ENCODE measurements at regions not wholly inside any gene's neighbourhood (a gene's known extent, or its start where the extent isn't known, plus 50 kb on each side); places are given as distances from the start of the nearest gene placed in this dataset.
A peak's percentile ranks its signal among the peaks of the same experiment; 100 is the strongest.

- no peak for DNase-seq
Measured at GRCh38 chr17:55580596-55581133, 69.4 kb upstream of the SMIM36 start.

- DNase-seq: peak; percentile 10 to 51
Measured at GRCh38 chr17:55577687-55578086, 66.4 kb upstream of the SMIM36 start.

- DNase-seq: peak; percentile 48 to 51
Measured at GRCh38 chr17:55576996-55577586, 65.8 kb upstream of the SMIM36 start.

- no peak for DNase-seq
Measured at GRCh38 chr17:55576237-55576995, 65.2 kb upstream of the SMIM36 start.

DNA sequence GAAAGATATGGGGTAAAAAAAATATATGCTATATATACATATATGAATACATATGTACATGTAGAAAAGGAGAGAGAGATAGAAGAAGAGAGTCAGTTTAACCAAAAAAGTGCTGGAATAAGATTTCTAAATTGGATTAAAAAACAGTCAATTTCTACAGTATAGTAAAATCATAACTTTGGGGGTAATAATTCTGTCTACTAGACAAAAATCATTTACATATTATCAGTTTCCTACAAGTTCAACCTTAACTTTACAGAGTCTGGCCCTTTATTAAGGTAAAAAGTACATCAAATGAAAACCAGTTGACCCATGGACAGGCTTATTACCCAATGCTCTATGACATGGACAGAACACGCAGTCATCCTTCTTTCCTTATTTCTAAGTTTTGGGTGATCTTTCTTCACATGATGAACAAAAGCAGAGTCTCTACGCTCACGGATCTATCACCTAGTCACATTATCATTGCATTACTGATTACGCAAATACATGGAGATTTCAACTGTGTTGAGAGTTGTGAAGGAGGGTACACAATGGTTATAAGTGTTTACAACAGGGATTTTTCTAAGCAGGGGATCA, 63.9 kb upstream of the SMIM36 start:
- no peak for DNase-seq

- no peak for DNase-seq
Measured at GRCh38 chr17:55572599-55572998, 61.3 kb upstream of the SMIM36 start.

DNA sequence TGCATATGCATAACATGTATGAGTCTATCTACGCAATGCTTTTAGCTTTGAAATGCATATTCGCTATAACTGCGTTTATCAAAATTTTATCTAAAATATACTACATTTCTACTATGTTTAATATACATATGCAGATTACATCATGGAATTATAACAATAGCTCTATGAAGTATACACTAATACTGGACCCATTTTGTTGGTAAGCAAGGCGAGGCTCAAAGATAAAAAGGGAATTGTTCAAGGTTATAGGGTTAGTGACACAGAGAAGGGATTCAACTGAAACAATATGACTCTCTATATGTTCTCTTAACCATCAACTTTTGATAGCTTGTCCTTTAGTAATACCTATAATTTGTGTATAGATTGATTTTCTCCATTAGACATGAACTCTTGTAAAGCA, 60.9 kb upstream of the SMIM36 start:
- DNase-seq: no peak

- no peak for DNase-seq
Measured at GRCh38 chr17:55571095-55571494, 59.8 kb upstream of the SMIM36 start.

DNA sequence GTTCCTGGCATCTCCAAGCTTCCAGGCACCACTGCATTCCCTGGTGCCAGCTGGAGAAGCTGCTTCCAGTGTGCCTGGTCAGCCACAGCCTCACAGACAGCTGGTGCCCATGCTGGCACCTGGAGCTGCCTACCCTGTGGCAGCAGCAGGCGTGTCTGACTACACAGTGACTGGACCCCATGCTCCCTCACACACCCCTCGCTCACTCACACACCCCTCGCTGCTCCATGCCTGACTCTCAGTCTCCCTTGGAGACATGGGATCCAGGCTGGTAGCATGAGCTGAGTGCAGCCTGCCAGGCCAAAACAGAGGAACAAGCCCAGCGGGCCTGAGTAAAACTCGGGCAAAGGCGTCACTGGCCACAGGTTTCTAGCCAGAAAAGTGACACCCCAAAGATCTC, 59.1 kb upstream of the SMIM36 start:
- DNase-seq: no peak

DNA sequence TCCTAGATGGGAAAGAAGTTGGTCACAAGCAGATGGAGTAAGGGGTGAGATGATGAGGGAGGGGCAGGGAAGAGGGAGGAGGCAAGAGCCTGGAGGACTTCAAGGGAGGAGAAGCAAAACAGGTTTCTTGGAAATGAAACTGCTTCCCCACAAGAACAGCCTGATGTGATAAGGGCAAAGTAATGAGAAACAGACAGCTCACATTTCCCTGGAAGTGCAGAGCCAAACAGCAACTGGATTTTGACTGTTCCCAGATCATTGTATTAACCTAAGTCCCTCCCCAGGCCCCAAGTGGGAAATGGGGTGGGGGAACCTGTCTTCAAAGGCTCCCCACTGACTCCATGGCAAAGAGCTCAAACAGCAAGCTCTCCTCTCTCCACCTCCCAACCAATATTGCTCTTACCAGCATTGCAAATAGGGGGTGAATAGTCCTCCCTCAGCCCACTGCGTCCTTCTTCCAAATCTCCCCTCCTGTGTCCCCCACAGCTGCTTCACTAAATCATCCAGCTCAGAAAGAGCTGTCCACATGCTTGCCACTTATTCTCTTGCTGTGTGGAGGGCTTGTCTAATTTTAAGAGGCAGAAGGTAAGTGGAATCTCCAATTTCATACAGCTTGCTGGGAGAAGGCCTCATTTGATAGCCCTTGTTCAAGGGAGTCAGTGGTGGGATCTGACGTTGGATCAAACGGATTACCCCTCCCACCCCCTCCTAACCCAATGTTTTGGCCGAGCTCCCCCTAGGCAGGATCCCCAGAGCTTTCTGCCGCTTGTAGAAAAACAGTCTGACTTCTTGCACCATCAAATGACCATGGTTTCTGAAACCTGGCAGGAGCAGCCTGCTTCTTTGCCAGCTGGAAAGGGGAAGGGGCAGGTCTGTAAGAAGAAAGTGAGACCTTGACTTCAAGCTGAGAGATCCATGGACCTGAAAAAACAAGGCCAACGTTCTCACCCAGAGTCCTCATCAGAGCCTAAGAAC, 56.3 kb upstream of the SMIM36 start:
- DNase-seq: no peak

DNA sequence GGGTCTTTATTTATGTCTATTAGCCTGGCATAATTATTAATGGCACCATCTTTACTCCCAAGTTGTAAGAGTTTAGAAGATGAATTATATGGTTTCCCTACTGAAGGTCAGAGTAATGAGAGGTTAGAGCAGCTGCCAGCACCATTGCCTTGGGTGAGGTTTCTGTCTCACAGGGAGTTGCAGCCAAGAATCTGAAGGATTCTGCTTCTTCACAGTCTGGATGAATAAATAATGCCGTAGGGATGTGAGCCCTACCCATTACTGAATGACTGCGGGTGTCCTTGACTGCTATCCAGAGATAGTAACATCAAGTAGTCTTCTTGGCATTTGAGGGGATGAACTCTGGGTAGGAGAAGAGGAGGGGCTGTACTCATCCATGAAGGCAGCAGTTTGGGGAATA, 52.8 kb upstream of the SMIM36 start:
- DNase-seq: no peak

DNA sequence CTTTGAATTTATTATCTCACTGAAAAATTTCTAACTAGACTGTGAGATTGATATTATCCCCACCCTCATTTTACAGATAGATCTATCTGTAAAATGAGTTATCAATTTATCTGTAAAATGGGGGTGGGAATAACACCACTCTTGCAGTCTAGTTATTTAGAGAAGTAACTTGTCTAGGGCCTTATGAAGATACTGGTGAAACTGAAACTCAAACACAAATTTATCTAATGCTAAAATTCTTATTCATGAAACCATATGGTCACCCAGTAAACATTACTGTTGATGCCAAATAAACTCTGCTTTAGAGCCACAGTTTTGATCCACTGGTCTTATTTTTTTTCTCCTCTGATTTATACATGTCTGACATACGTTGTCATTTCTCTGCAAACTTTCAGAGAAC, 52.1 kb upstream of the SMIM36 start:
- DNase-seq: no peak

- no peak for DNase-seq
Measured at GRCh38 chr17:55561973-55562495, 50.8 kb upstream of the SMIM36 start.

- DNase-seq: no peak
Measured at GRCh38 chr17:55561316-55561972, 50.2 kb upstream of the SMIM36 start.

Measured in CD4-positive, alpha-beta T cell treated with Interferon alpha-2 for 1 hour (primary cell).